Fibroblast of skin of scalp (primary cell): ENCODE measurements at regions not wholly inside any gene's neighbourhood (a gene's known extent, or its start where the extent isn't known, plus 50 kb on each side); places are given as distances from the start of the nearest gene placed in this dataset.
"Not testable (repeated sequence)": the region's sequence is repeated elsewhere in the genome, so short reads cannot be mapped to it uniquely, and the experiment has no call there.

Experiments
- DNase-seq: peaks from one replicate; pipeline ENCODE4 v3.0.0-alpha.2; 2013

DNA sequence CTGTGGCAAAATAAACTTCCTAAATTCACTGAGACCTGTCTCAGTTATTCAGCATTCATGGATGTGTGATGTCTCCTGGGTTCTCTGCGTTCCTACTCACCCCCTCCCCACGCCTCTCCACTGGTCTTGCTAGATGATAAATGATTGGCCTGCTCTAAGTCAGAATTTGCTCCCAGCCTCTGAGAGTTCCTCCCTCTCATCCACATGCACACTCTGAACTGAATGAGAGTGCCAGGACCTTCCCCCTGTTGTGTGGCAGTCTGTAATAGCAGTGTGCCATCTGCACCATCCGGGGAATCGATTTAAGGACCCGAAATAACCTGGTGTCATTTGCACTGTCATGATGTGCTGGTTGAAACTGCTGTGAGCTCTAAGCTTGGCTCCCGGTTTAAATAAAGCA, 135.8 kb upstream of the AFDN start:
- no peak for DNase-seq

DNA sequence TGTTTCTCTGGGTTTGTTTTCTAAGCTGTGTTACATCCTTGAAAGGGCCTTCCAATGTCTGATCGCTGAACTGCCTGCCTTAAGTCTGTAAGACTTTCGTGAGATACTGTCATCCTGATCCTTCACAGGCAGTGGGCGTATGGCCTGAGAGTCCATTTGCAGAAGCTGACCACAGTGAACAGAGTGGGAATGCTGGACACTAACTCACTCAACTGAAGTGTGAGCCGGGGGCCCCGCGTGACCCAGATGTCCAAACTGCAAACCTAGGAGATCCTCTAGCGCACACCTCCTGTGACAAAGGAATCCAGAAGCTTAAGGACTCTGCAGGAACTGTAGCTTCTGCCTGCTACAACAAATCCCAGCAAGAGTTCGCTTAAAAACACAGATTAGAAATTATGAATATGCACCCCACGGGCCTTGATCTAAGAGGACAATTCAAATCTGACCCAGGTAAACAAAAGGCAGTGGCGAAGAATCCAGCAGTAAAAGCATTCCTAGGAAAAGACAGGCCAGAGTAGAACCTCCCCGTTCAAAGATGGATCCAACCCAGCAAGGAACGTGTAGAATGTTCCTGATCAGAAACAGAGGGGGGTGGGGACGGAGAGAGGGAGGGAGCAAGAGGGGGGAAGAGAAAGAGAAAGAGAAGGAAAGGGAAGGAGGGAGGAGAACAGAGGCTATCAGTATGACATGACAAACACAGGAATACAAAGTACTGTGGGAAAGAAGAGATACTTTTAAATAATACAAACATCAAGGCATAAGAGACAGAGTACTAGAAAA, 135.0 kb upstream of the AFDN start:
- no peak for DNase-seq

DNA sequence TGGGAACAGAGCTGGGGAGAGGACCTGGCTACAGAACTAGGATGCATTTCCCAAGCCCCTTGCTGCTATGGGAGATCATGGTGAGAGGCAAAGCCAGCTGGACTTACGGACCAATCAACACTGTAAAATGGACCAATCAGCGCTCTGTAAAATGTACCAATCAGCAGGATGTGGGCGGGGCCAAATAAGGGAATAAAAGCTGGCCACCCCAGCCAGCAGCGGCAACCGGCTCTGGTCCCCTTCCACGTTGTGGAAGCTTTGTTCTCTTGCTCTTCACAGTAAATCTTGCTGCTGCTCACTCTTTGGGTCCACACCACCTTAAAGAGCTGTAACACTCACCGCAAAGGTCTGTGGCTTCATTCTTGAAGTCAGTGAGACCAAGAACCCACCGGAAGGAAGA, 133.2 kb upstream of the AFDN start:
- DNase-seq, result not testable (repeated sequence)

DNA sequence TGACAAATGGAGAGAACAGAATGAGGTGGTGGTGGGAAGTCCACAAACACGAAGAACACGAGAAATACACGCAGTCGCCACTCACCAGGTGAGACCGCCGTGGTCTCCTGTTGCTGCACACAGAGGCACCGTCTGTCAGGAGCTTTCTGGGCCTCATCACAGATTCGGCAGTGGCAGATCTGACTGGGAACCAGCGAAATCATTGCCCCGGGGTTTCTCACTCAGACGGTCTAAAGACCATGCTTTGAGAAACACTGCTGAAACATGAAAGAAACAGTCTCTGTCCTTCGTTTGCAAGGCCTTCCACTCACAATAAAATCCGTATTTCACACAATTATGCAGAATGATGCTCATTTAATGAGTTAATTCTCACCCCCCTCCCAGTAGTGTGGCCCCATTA, 130.9 kb upstream of the AFDN start:
- DNase-seq, result no peak

DNA sequence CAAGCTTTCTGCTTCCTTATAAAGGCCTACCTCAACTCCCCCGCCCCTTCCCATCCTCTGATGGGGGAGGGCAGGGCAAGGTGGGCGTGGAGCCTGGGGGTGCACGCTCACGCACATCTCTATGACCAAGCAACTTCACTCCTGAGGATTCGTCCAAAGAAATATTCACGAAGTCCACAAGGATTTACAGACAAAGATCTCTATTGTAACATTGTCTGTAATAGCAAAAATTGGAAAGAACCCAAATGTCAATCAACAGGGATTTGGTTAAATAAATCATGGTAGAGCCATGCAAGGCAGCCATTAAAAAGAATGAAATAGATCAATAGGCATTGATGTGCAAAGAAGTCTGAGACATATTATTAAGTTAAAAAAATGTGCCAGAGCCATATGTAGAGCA, 130.4 kb upstream of the AFDN start:
- no peak for DNase-seq

DNA sequence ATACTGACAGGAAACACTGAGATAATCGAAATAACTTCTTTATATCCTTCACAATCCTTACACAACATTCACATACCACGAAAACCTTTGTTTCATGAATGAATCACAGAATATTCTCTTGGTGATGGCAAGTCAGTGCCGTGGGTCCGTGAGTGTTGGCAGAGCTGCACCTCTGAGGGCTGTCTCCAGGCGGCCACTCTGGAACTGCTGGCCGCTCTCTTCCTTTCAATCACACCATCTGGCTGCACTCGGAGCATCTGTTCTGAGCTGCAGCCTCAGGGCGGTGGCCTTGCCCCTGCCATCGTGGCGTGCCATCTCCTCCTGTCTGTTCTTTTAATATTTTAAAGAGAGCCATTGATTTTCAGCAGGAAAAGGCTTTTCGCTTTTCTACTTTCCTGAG, 129.4 kb upstream of the AFDN start:
- DNase-seq, result peak; percentile 19

DNA sequence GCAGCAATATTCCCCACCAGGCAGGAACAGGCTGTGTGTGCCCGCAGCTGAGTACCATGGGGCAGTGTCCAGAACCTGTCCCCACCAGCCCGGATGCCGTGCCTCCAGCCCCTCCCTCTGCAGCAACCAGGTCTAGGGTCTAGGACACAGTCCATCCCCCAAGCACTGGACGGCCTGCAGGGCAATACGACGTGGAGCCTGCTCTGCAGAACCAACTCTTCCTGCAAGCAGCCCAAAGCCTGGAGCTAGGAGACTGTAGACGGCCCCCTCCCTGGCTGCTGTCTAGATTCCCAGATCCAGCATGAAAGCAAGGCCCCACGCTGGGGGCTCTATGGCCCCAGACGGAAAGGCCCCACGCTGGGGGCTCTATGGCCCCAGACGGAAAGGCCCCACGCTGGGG, 128.2 kb upstream of the AFDN start:
- DNase-seq, result no peak

DNA sequence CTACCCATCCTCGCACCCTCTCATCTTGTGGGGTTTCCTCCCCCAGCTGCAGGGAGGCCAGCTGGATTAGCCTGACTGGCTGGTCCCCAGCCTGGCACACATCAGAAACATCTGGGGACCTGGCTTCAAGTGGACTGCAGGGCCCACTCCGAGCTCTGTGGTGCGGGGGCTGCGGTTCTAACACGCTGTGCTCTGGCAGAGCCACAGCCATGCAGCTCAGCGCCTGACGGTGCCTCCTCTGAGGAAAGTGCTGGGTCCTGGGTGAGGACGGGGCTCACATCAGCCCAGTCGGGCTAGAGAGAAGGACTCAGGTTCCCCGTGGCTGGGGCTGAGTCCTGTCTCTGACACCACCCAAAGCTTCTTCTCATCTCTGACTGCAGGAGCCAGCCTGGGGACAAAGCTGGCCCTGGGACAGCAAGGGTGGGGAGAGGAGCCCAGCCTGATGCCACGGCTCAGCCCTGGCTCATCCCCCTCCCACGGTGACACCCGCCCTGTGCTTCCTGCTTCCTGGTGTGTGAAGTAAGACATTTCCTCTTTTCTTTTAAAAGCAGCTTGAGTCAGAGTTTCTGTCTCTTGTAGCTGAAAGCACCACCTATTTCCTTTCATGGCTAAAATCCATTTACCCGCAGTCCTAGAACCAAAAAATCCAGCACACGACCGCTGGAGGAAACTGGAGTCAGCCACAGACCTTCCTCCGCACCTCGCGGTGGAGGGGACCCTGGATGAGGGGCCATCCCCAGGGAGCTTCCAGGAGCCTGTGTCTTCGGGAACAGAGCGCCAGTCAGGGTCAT, 127.4 kb upstream of the AFDN start:
- peak; percentile 52 for DNase-seq

DNA sequence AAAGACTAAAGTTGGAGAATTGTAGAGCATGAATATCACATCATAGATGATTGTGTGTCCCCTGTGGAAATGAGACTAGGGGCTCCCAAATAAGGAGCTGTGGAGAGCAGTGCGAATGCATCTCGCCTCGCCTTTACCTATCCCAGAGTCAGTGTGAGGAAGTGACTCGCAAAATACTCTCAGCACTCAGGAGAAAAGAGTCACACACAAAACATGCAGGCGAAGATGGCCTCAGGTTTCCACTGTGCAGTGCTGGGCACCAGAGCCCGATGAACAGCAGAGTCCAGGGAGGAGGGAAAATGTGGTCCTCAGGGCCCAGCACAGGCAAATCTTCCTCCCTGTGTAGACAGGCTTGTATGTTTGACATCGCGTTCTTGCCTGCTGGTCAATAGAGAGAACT, 126.5 kb upstream of the AFDN start:
- no peak for DNase-seq

DNA sequence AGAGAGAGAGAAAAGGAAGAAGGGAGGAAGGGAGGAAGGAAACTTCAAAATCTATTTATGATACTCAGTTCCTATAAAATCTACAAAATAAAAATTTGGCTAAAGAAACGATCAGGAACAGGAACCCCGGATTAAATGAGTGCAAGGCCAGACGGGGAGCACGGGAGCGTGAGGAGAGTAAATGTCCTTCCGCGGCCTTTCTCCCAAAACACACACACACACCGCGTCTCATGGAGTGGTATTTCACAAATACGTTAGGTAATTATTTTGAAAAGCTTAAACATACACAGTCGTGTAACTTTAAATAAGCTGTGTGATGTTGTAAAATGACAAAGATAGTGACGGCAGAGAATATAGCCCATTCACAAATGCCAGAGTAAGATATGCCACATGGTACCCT, 125.7 kb upstream of the AFDN start:
- no peak for DNase-seq

DNA sequence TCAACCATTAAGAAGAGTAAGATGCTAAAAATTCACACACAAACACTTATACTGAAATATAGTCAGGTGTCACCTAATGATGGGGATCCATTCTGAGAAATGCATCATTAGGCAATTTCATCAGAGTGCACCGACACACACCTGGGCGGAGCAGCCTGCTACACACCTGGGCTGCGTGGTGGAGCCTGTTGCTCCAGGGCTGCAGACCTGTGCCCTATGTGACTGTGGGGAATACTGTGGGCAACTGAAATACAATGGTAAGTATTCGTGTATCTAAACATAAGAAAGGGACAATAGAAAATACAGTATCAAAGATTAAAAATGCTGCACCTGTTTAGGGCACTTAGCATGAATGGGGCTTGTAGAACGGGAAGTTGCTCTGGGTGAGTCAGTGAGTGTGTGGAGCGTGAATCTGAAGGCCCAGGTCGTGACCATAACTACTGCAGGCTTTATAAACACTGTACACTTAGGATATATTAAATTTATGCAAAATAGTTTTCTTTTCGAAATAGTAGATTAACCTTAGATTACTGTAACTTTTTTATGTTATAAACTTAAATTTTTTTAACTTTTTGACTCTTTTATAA, 124.4 kb upstream of the AFDN start:
- DNase-seq, result no peak

DNA sequence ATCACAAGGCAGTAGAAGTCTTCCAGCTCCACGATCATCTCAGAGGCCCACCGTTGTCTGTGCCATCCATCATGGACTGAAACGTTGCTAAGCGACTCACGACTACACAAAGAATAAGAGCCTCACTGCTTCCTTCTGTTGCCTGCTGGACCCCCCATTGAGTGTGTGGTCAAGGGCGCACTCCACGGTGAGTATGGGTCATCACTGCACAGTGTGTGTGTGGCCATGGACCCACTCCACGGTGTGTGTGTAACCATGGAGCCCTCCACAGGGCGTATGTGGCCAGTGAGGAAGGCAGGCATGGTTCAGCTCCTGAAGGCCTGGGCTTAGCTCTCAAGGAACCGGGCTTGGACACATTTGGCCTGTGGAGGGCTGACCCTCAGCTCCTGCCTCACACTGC, 123.4 kb upstream of the AFDN start:
- DNase-seq, result no peak

DNA sequence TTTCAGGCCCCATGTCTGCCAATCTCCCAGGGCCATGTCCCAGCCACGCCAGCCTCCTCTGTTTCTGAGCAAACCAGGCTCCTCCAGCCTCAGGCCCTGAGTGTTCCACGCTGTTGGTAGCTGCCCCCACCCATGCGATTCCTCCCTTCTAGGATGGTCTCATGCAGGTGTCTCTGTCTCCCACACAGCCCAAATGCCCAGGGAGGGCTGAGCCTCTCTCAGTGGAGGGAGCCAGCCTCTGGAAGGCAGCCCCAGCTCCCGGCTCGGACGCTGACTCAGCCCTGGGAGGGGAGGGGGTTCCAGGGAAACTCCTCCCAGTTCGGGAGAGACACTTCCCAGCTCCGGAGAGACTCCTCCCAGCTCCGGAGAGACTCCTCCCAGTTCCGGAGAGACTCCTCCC, 122.9 kb upstream of the AFDN start:
- DNase-seq, result no peak

DNA sequence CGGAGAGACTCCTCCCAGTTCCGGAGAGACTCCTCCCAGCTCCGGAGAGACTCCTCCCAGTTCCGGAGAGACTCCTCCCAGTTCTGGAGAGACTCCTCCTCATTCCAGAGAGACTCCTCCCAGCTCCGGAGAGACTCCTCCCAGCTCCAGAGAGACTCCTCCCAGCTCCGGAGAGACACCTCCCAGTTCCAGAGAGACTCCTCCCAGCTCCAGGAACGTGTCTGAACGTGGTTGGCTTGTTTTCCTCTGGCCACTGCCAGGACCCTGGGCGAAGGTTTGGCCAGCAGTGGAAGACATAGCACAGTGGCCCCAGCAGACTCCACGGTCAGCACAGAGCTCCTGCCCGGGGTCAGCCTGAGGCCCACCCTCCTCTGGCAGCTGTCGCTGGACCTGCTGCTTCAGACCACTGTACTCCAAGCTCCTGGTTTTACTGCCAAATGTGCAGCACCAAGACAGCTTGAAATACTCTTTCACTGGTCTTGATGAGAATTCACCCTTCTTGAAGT, 122.3 kb upstream of the AFDN start:
- DNase-seq, result no peak

DNA sequence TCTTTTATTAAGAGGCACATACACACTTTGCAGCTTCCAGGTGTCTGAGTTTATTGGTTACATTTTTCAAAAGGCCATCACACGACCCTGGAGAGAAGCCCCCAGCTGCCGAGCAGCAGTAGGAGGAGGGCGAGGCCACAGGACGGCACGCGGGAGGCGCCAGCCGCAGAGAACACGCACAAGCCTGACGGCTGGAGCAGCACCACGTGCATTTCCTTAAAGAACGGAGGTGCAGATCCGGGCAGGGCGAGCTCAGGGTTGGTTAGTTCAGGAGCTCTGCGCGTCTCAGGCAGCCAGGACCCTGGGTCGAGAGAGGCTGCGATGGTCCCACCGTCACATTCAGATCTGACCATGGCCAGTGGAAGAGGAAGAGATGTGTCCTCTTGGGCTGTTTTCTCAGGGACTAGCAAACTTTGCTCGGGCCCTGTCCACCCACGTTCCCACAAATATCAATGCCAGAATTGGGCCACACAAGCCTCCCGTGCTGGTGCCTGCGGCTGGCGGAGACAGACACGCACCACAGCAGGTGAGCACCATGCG, 121.4 kb upstream of the AFDN start:
- no peak for DNase-seq

DNA sequence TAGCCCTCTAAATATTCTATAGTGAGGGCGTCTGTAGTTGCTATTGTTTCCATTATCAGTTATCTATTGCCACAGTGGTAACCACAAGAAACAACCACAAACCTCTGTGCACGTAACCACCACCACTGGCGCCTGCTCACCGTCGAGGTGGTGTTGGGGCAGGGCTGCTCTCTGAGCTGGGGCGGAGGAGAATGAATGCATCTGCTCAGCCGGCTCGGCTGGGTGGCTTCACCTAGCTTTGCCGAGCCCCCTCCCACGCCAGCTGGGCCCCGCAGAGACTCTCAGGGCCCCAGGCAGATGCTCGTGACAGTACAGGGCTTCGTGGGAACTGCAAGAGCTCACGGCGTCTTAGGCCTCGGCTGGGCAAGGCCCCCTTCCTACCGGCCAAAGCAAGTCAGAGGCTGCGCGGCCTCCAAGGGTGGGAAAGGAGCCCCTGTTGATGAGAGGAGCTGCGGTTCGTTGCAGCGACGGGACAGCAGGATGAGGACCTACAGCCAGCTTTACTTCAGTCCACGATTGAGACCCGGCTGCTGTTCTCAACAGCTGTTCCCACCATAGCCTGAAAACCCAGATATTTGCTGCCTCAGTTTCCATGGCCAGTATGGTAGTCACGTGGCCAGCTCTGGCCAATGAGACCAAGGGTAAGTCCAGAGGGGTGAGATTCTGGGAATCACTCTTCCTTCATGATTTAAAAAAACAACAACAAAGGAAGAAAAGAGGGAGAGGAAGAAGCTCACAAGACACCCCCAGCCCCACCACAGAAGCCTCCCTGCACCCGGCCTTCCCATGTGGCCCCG, 120.2 kb upstream of the AFDN start:
- no peak for DNase-seq

DNA sequence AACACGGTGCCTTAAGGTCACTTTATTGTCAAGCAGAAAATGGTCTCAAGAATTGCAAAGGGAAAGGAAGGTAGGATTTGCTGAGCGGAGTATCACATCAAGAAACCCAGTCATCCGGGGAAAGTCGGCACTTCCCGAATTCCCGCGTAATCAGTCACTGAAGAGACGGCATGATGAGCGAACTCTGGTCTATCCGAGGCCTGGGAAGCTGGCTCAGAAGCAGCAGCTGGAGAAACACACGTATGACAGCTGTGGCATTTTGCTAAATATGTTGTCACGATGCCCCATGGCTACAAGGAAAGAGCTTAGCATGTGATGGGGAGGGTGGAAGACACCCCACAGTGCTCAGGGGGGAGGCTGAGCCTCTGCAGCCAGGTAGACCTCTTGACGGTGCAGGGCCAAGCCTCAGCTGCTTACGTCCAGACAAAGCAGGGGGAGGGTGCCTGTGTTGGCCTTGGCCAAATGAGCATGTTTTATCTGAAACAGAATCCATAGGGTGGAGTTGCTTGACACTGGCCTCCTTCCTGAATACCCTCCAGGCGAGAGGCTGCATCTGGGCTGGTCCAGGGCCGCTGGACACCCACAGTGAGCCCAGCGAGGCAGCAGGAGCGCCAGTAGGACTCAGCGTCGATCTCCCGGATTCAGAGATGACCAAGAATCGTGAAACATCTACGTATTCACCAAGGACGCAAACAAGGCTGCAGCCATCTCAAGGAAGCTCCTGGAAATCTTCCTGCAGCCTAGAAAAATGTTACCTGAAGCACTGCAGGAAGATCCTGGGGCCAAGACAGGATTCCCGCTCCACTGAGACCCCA, 118.8 kb upstream of the AFDN start:
- no peak for DNase-seq

DNA sequence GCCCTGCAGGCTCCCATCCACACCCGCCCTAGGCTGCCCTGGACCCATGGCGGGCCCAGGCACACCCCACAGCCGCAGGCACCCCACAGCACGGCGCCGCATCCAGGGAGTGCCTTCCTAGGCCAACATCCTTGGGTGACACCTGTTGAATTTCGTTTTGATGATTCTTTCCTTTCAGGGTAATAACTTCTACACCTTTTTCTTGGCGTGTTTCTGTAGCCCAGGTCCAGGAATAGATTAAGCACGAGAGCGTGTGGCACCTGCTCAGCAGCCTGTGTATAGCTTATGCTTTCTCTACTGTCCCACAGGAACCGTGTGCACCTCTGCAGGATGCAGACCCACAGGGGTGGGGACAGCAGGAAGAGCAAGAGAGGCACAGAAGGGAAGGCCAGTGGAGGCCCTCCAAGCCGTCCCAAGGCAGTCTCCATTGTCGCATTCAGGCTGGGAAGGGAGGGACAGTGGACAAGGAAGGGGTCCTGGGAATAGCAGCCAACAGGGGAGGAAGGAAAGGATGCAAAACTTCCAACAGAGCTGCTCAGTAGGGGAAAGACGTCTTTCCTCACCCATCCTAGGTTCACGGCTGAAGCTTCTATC, 118.1 kb upstream of the AFDN start:
- no peak for DNase-seq

DNA sequence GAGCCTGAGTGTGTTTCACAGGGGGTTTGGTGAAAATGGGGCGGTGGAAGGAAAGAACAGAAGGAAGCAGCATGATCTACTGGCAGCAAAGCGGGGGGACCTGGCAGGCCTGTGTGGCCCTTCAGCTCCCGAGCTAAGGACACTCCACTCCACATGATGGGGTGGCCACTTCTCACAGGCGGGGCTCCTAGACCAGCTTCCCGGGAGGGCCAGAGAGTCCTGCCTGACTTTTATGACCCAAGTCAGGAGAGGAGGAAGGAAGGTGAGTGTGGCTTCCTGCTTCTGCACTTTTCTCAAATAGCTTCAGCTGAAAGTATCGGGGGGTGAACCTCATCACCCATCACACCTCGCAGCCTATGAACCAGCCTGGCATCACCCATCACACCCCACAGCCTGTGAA, 117.5 kb upstream of the AFDN start:
- DNase-seq, result no peak

DNA sequence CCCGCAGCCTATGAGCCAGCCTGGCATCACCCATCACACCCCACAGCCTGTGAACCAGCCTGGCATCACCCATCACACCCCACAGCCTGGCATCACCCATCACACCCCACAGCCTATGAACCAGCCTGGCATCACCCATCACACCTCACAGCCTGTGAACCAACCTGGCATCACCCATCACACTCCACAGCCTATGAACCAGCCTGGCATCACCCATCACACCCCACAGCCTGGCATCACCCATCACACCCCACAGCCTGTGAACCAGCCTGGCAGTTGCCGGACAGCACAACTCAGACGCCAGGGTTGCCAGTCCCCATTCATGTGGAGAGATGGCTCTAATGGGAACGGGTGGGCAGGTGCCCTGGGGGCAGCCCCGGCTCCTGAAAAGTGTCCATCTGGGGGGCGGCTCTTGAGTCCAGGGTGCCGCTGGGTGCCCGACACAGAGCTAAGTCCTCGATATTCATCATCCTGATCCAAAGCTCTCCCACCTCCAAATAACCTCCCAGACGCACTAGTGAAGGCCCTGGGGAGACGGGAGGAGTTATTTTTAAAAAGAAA, 116.9 kb upstream of the AFDN start:
- DNase-seq, result not testable (repeated sequence)

DNA sequence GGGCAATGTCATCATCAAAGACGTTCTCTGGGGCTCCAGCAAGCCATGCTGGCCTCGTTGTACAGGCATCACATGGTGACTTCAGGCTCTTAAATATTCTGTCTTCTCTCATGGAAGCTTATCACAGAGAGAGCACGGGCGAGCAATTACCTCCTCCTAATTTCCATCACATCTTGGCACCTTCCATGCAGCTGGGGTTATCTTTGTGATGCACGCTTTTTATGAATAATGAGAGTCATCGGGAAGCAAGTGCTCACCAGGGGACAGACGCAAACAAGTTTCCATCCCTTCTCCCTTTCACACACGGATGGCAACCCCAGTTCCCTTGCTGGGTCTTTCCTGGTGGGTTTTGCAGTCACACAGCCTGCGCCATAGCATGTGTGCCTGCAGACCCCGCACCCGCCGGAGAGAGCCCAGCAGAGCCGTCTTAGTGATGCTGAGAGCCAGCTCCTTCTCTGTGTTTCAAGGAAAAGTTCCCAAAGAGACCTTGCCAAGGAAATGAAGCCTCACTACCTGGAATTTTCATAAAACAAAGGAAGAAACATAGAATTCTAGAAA, 116.3 kb upstream of the AFDN start:
- DNase-seq, result no peak
